ENCODE measurements at regions not wholly inside any gene's neighbourhood (a gene's known extent, or its start where the extent isn't known, plus 50 kb on each side); places are given as distances from the start of the nearest gene placed in this dataset.

GRCh38 chr4:115781528-115782146 is 668.2 kb upstream of the NDST4 start:
- DNase-seq (ENCODE audit: low read depth in 2 of 2), result no peak

DNA sequence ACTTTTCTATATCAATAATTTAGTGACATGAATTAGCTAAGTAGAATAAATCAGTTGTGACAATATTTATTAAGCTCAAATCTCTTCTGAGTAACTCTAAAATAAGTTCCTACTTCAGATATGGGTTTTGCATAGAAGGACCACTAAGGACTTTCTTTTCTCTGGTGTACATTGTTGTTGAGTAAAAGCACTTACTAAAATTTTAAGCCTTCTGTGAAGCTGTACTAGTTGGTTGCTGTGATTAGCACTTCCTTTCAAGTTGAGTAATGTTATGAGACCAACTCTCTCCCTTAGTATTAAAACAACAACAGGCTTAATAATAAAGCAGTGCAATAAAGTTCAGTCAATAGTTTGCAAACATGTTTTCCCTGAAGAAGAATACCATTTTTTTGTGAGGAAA is 667.4 kb upstream of the NDST4 start:
- no peak for DNase-seq (ENCODE audit: low read depth in 2 of 2)

- no peak for DNase-seq (ENCODE audit: low read depth in 2 of 2)
Observed at GRCh38 chr4:115780268-115780667, 666.8 kb upstream of the NDST4 start.

GRCh38 chr4:115770046-115770543 is 656.7 kb upstream of the NDST4 start:
- DNase-seq (ENCODE audit: low read depth in 2 of 2), result no peak

DNA sequence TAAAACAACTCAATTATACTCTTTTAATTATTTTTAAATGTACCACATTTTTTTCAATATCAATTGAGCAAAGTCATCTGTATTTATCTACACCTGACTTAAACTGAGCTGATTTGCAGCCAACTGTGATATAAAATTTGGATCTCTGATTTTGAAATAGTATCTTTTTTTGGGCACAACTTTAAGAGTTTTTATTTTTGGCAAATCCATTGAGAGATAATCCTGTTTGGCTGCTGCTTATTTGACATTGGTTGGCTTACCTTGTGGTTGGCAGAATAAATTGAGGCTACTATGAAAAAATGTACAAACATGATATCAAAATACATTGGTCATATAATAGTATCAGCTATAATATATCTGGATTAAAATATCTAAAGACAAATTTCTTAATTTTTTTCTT is 656.0 kb upstream of the NDST4 start:
- DNase-seq (ENCODE audit: low read depth in 2 of 2), result no peak

DNA sequence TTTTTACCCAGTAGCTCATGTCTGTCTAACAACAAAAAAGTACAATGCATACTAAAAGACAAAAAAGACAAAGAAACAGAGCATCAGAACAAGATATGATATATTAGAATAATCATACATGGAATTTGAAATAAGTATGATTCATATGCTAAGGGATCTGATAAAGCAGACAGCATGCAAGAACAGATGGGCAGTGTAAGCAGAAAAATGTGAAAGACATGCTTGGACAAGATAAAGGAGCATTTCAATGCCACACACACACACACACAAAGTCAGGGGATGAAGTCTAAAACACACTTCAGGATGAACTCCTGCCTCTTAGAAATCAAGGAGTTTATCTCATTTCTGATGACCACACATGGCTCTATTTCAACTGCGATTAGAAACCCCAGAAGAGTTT is 649.6 kb upstream of the NDST4 start:
- no peak for DNase-seq (ENCODE audit: low read depth in 2 of 2)

DNA sequence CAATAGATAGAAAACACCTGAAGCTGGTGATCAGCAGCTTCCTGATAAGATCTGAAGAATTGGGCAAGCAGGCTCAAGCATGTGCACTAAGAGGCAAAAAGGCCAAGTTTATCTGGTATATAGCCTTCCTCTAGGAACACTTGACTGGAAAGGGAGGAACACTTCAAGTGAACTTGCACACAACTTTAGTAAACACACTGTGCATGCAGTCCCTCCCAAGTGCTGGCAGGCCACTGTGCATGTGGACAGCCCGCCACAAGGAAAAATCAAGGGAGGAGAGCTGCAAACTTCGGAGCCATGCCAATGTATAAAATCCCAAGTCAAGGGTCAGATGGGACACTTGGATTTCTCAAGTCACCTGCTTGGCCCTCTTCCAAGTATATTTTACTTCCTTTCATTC is 645.8 kb upstream of the NDST4 start:
- DNase-seq (ENCODE audit: low read depth in 2 of 2), result no peak

GRCh38 chr4:115749404-115749803 is 636.0 kb upstream of the NDST4 start:
- DNase-seq (ENCODE audit: low read depth in 2 of 2), result no peak

- DNase-seq (ENCODE audit: low read depth in 2 of 2), result no peak
Observed at GRCh38 chr4:115740806-115741205, 627.4 kb upstream of the NDST4 start.

GRCh38 chr4:115729739-115730266 is 616.4 kb upstream of the NDST4 start:
- no peak for DNase-seq (ENCODE audit: low read depth in 2 of 2)

DNA sequence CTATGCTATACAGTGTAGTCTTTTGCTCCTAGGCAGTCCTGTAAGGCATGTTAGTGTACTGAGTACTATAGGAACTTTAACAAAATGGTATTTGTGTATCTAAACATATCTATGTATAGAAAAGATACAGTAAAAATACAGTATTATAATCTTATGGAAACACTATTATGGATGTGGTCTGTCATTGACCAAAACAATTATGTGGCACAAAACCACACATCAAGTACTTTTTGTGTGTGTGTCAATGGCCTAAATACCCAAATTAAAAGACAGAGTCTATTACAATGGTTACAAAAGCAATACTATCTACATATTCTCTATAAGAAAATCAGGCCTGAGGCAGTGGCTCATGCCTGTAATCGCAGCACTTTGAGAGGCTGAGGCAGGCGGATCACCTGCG is 610.2 kb upstream of the NDST4 start:
- no peak for DNase-seq (ENCODE audit: low read depth in 2 of 2)

GRCh38 chr4:115720611-115721010 is 607.2 kb upstream of the NDST4 start:
- DNase-seq (ENCODE audit: low read depth in 2 of 2), result no peak

- no peak for DNase-seq (ENCODE audit: low read depth in 2 of 2)
Observed at GRCh38 chr4:115711575-115711974, 598.2 kb upstream of the NDST4 start.

DNA sequence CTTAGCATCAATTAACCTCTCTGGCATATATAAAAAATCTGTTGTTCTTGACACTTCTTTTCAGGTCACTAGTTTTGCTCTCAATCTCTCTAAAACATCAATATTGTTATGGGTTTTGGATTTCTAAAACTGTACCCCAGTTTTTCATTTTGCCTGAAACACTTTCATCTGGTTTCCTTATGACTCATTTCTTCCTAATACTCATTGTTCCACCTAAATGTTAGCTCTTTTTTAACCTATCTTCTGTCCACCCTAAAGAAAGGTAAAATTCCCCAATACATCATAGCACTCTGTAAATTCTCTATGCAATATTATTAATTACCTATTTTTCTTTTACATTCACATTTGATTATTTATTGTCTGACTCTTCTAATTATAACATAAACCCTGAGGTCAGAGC is 575.5 kb upstream of the NDST4 start:
- no peak for DNase-seq (ENCODE audit: low read depth in 2 of 2)

- DNase-seq (ENCODE audit: low read depth in 2 of 2), result no peak
Observed at GRCh38 chr4:115687052-115687755, 573.8 kb upstream of the NDST4 start.

GRCh38 chr4:115678425-115678941 is 565.1 kb upstream of the NDST4 start:
- no peak for DNase-seq (ENCODE audit: low read depth in 2 of 2)

- no peak for DNase-seq (ENCODE audit: low read depth in 2 of 2)
Observed at GRCh38 chr4:115675719-115676118, 562.3 kb upstream of the NDST4 start.

GRCh38 chr4:115674485-115674884 is 561.1 kb upstream of the NDST4 start:
- no peak for DNase-seq (ENCODE audit: low read depth in 2 of 2)

GRCh38 chr4:115671581-115671980 is 558.2 kb upstream of the NDST4 start:
- DNase-seq (ENCODE audit: low read depth in 2 of 2), result no peak

GRCh38 chr4:115670930-115671329 is 557.5 kb upstream of the NDST4 start:
- DNase-seq (ENCODE audit: low read depth in 2 of 2), result no peak

GRCh38 chr4:115668396-115668795 is 555.0 kb upstream of the NDST4 start:
- DNase-seq (ENCODE audit: low read depth in 2 of 2), result no peak

DNA sequence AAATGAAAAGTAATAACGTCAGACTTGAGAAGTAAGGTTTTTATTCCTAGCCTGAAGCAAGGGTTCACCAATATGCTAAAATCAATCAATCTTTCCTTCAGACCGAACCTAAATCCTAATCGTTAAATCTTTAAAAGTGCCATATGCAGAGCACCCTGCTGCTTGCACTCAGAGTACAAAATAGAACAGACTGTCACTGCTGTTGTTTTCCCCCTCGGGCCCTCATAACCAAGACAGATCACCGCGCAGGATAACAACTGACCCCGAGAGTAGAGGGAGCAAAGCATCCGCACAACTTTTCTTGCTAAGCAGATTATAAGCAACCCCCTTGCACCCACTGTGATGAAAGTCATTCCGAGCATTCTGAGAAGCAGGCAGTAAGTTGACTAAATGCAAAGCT is 550.9 kb upstream of the NDST4 start:
- DNase-seq (ENCODE audit: low read depth in 2 of 2), result no peak

- no peak for DNase-seq (ENCODE audit: low read depth in 2 of 2)
Observed at GRCh38 chr4:115660465-115660864, 547.0 kb upstream of the NDST4 start.

Data from stimulated activated CD8-positive, alpha-beta memory T cell treated with anti-CD3 and anti-CD28 coated beads, Interleukin-15, amount 100 ng/mL, for 48 hours (primary cell).